Caco-2 (cell line): ENCODE measurements at regions not wholly inside any gene's neighbourhood (a gene's known extent, or its start where the extent isn't known, plus 50 kb on each side); places are given as distances from the start of the nearest gene placed in this dataset.

Source experiments
- BruUV-seq: library from RNA; stranded (reverse); fragments of 400-500 nt; replicated peaks from 2 replicates; lab custom pipeline; 2021; lab: Mats Ljungman, UMichigan
- CTCF ChIA-PET: fragments of 300-600 bp; sonication (Branson Sonifier 250); formaldehyde crosslinking; loops from one replicate; lab custom pipeline; 2022; ENCODE audit warnings: antibody characterized with exemption; lab: Charles Lee
- POLR2A ChIA-PET: fragments of 300-600 bp; sonication (Branson Sonifier 250); formaldehyde crosslinking; loops from one replicate; lab custom pipeline; 2022; ENCODE audit warnings: antibody characterized with exemption; lab: Charles Lee
- DNase-seq, 2 experiments: peaks; one replicate each; pipeline versions ENCODE4 v3.0.0 to v3.0.0-alpha.2; 2020 to 2022
- H3K27me3 ChIP-seq: replicated peaks from 2 replicates; pipeline ENCODE4 v1.6.0; 2011; ENCODE audit warnings: low read length; ENCODE audit not compliant: control insufficient read depth, insufficient read depth
- H3K36me3 ChIP-seq: 2 replicates; pipeline ENCODE4 v1.5.1; 2011; ENCODE audit warnings: low read length; ENCODE audit not compliant: control insufficient read depth, insufficient read depth
- H3K4me1 ChIP-seq: fragments of 250-450 bp; sonication (Bioruptor Pico); 2 replicates; pipeline ENCODE4 v1.5.1; 2020; ENCODE audit warnings: mild to moderate bottlenecking
- H3K4me3 ChIP-seq: 2 replicates; pipeline ENCODE4 v1.5.1; 2011; ENCODE audit warnings: low read depth, mild to moderate bottlenecking, control low read depth, low read length
- H3K9me3 ChIP-seq: fragments of 250-450 bp; sonication (Bioruptor Pico); 2 replicates; pipeline ENCODE4 v1.5.1; 2020; ENCODE audit warnings: mild to moderate bottlenecking, moderate library complexity
- H3K27ac Mint-ChIP-seq: one replicate; pipeline ENCODE4 v1.8.0; 2022; ENCODE audit warnings: mixed read lengths; ENCODE audit not compliant: unreplicated experiment
- H3K27me3 Mint-ChIP-seq: one replicate; pipeline ENCODE4 v1.8.0; 2022; ENCODE audit warnings: mixed read lengths; ENCODE audit not compliant: insufficient read depth, unreplicated experiment
- H3K36me3 Mint-ChIP-seq: one replicate; pipeline ENCODE4 v1.8.0; 2022; ENCODE audit warnings: mild to moderate bottlenecking, mixed read lengths; ENCODE audit not compliant: insufficient read depth, unreplicated experiment
- H3K4me1 Mint-ChIP-seq: one replicate; pipeline ENCODE4 v1.8.0; 2022; ENCODE audit warnings: low read depth, mixed read lengths; ENCODE audit not compliant: unreplicated experiment
- H3K4me3 Mint-ChIP-seq: one replicate; pipeline ENCODE4 v1.8.0; 2022; ENCODE audit warnings: mild to moderate bottlenecking, moderate library complexity, mixed read lengths; ENCODE audit not compliant: unreplicated experiment
- H3K9me3 Mint-ChIP-seq: one replicate; pipeline ENCODE4 v1.8.0; 2022; ENCODE audit warnings: mixed read lengths; ENCODE audit not compliant: unreplicated experiment
- intact Hi-C: fragments of 100-400 bp; cut with micrococcal nuclease; formaldehyde crosslinking; loops from one replicate; pipeline ENCODE4 v1.10.0; 2022; ENCODE audit not compliant: unreplicated experiment
- TF ChIP-seq, protein P1 (sequence below), 2 experiments: fragments of 200-600 bp in 1 of 2; IDR thresholded peaks; 1 replicate in 1 of 2; 2 replicates in 1 of 2; pipeline versions ENCODE4 v1.5.1 to v1.8.0; 2011 to 2022; ENCODE audit warnings: antibody characterized with exemption in 1 of 2, control low read depth in 1 of 2, inconsistent platforms in 1 of 2, low read depth in 1 of 2, low read length in 1 of 2, mild to moderate bottlenecking in 1 of 2, moderate library complexity in 1 of 2; ENCODE audit not compliant: insufficient read depth in 1 of 2, severe bottlenecking in 1 of 2, unreplicated experiment in 1 of 2

DNA sequence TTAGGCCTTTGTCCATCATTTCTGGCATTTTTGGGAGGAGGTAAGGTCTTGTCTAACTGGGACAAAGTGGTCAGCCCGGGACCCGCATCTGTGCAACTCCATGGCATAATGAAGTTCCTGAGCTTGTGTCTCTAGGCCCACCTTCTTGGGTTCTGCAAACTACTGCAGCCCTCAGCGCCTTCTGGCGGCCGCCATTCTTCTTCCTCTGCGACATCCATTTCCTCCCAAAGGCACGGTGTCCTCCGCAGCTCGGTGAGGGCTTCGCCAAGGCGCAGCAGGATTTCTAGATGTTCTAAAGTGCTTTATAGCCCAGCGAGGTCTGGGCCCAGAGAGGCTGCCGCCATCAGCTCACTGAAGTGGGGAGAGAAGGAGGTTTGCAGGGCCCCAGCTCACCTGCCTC is 134.4 kb upstream of the OR4E1 start:
- ChIA-PET POLR2A (no interaction called here), CTCF (no interaction called here)
- H3K27me3 Mint-ChIP-seq = peaks cover 6% of the 10 kb centered on the region
- Histone ChIP-seq H3K36me3 (no peaks in the 10 kb centered on the region), H3K9me3 (no peaks in the 10 kb centered on the region), H3K4me1 (no peaks in the 10 kb centered on the region), H3K4me3 (no peak overlapping the region), H3K27me3 (no peaks in the 10 kb centered on the region)
- H3K9me3 Mint-ChIP-seq = no peaks in the 10 kb centered on the region
- intact Hi-C loops = no loop called here
- no peak overlapping the region for H3K27ac Mint-ChIP-seq
- DNase-seq = no peak
- TF ChIP-seq, protein P1, sequence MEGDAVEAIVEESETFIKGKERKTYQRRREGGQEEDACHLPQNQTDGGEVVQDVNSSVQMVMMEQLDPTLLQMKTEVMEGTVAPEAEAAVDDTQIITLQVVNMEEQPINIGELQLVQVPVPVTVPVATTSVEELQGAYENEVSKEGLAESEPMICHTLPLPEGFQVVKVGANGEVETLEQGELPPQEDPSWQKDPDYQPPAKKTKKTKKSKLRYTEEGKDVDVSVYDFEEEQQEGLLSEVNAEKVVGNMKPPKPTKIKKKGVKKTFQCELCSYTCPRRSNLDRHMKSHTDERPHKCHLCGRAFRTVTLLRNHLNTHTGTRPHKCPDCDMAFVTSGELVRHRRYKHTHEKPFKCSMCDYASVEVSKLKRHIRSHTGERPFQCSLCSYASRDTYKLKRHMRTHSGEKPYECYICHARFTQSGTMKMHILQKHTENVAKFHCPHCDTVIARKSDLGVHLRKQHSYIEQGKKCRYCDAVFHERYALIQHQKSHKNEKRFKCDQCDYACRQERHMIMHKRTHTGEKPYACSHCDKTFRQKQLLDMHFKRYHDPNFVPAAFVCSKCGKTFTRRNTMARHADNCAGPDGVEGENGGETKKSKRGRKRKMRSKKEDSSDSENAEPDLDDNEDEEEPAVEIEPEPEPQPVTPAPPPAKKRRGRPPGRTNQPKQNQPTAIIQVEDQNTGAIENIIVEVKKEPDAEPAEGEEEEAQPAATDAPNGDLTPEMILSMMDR (IDR thresholded peaks at IDR 0.05; ENCODE audit: insufficient read depth in 1 of 2, low read depth in 1 of 2, low read length in 1 of 2, severe bottlenecking in 1 of 2, unreplicated experiment in 1 of 2) = no peak
- no peak overlapping the region for H3K4me3 Mint-ChIP-seq
- BruUV-seq = no TSS peak
- no peaks in the 10 kb centered on the region for H3K36me3 Mint-ChIP-seq
- no peaks in the 10 kb centered on the region for H3K4me1 Mint-ChIP-seq

DNA sequence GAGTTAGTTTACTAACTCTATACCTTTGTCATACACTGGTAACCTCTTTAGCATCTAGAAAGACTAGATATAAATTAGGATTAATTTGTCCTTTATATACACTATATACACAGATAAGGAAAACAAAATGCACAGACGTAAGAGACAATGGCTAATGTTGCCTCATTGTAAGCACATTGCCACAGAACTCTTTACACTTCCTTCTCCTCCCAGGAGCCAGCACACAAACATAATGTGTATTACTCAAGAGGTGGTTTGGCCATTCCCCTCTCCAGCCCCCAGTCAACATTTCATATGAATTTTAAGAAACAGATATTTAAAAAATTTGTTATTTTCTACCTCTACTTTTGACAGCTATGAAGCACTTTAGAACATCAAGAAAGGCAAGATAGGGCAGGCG is 131.4 kb upstream of the OR4E1 start:
- TF ChIP-seq, protein P1 (IDR thresholded peaks at IDR 0.05; ENCODE audit: insufficient read depth in 1 of 2, low read depth in 1 of 2, low read length in 1 of 2, severe bottlenecking in 1 of 2, unreplicated experiment in 1 of 2) = no peak
- H3K36me3 Mint-ChIP-seq = no peaks in the 10 kb centered on the region
- H3K27me3 ChIP-seq = no peaks in the 10 kb centered on the region
- H3K4me3 Mint-ChIP-seq = no peak overlapping the region
- ChIA-PET POLR2A (no interaction called here), CTCF (no interaction called here)
- BruUV-seq = no TSS peak
- no peaks in the 10 kb centered on the region for H3K36me3 ChIP-seq
- intact Hi-C loops = no loop called here
- no peaks in the 10 kb centered on the region for H3K9me3 Mint-ChIP-seq
- H3K4me3 ChIP-seq = no peak overlapping the region
- no peak for DNase-seq
- no peak overlapping the region for H3K27ac Mint-ChIP-seq
- no peaks in the 10 kb centered on the region for H3K4me1 Mint-ChIP-seq
- H3K9me3 ChIP-seq = no peaks in the 10 kb centered on the region
- peaks cover 8% of the 10 kb centered on the region for H3K27me3 Mint-ChIP-seq
- no peaks in the 10 kb centered on the region for H3K4me1 ChIP-seq

DNA sequence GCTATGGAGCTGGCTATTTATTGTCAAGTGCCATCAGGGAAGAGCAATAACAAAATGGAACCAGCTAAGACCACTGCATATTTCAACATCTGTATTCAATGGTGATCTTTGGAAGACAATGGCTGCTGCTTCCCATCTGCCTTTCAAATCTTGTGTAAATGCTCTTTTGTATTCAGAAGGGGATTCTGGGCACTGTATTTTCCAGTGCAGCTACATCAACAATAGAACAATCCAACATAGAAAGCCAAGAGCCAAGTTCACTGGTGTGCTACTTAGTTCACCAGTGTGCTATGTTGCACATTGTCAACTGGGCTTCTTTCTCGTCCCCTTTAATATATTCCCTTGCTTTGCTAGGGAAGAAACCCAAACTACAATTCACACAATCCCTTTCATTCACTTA is 128.8 kb upstream of the OR4E1 start:
- CTCF ChIA-PET = no interaction called here

More for the DNA sequence above, 128.8 kb upstream of the OR4E1 start:
- H3K4me1 ChIP-seq = no peaks in the 10 kb centered on the region
- POLR2A ChIA-PET = no interaction called here
- intact Hi-C loops = no loop called here
- Mint-ChIP-seq H3K4me1 (no peaks in the 10 kb centered on the region), H3K36me3 (no peaks in the 10 kb centered on the region), H3K4me3 (no peak overlapping the region), H3K9me3 (no peaks in the 10 kb centered on the region), H3K27me3 (peaks cover 5% of the 10 kb centered on the region), H3K27ac (no peak overlapping the region)
- BruUV-seq = no TSS peak
- H3K36me3 ChIP-seq = no peaks in the 10 kb centered on the region
- no peaks in the 10 kb centered on the region for H3K9me3 ChIP-seq
- TF ChIP-seq, protein P1 (IDR thresholded peaks at IDR 0.05; ENCODE audit: insufficient read depth in 1 of 2, low read depth in 1 of 2, low read length in 1 of 2, severe bottlenecking in 1 of 2, unreplicated experiment in 1 of 2) = no peak
- DNase-seq = no peak
- no peak overlapping the region for H3K4me3 ChIP-seq
- H3K27me3 ChIP-seq = no peaks in the 10 kb centered on the region
